IMR-90 (cell line): ENCODE measurements at regions not wholly inside any gene's neighbourhood (a gene's known extent, or its start where the extent isn't known, plus 50 kb on each side); places are given as distances from the start of the nearest gene placed in this dataset.

ENCODE experiments used
- CHD1 ChIP-seq: IDR thresholded peaks from 2 replicates; pipeline ENCODE4 v1.6.1; 2012; ENCODE audit warnings: low read depth, low read length, improper control_type of control experiment
- MAFK ChIP-seq: IDR thresholded peaks from 2 replicates; pipeline ENCODE4 v1.6.1; 2012; ENCODE audit warnings: low read depth, low read length, improper control_type of control experiment
- MXI1 ChIP-seq: IDR thresholded peaks from 2 replicates; pipeline ENCODE4 v1.6.1; 2012; ENCODE audit warnings: low read depth, mild to moderate bottlenecking, low read length, moderate library complexity, borderline replicate concordance
- POLR2A ChIP-seq: IDR thresholded peaks from 2 replicates; pipeline ENCODE4 v1.6.1; 2012; ENCODE audit warnings: mild to moderate bottlenecking, low read depth, low read length
- RAD21 ChIP-seq: IDR thresholded peaks from 2 replicates; pipeline ENCODE4 v1.6.1; 2012; ENCODE audit warnings: low read length, improper control_type of control experiment
- TF ChIP-seq, protein P1 (sequence below): conservative IDR thresholded peaks from 2 replicates; pipeline ENCODE4 v1.5.1; 2012; ENCODE audit warnings: mild to moderate bottlenecking, low read depth, low read length, improper control_type of control experiment
- TF ChIP-seq, protein P2 (sequence below): fragments of 150-350 bp; IDR thresholded peaks from 2 replicates; pipeline ENCODE4 v1.6.1; 2017; ENCODE audit warnings: mild to moderate bottlenecking, antibody characterized with exemption, low read length, low read depth
- TF ChIP-seq, protein P3 (sequence below): fragments of 150-350 bp; IDR thresholded peaks from 2 replicates; pipeline ENCODE4 v1.6.1; 2016; ENCODE audit warnings: low read depth, mild to moderate bottlenecking, low read length, moderate library complexity, borderline replicate concordance

DNA sequence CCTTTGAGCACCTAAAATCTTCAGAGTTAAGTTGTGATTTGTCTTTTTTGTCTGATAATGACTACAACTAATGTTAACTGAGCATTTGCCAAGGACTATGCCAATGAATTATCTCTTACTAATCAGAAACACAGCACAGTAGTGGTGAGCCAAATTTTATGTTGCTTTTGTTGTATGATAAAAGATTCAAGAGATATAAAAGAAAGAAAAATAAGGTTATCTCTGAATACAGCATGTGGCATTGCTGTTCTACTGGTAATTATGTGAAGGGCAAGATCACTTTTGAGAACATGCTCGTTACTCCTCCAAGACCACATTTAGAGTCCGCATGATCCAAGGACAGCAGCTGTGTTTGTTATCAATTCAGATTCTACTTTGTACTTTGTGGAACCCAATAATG, 133.4 kb upstream of the MYLIP start:
- TF ChIP-seq RAD21 (no peak), POLR2A (no peak), CHD1 (no peak), MXI1 (no peak), MAFK (no peak)
- TF ChIP-seq, protein P1, sequence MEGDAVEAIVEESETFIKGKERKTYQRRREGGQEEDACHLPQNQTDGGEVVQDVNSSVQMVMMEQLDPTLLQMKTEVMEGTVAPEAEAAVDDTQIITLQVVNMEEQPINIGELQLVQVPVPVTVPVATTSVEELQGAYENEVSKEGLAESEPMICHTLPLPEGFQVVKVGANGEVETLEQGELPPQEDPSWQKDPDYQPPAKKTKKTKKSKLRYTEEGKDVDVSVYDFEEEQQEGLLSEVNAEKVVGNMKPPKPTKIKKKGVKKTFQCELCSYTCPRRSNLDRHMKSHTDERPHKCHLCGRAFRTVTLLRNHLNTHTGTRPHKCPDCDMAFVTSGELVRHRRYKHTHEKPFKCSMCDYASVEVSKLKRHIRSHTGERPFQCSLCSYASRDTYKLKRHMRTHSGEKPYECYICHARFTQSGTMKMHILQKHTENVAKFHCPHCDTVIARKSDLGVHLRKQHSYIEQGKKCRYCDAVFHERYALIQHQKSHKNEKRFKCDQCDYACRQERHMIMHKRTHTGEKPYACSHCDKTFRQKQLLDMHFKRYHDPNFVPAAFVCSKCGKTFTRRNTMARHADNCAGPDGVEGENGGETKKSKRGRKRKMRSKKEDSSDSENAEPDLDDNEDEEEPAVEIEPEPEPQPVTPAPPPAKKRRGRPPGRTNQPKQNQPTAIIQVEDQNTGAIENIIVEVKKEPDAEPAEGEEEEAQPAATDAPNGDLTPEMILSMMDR = no peak
- TF ChIP-seq, protein P2, sequence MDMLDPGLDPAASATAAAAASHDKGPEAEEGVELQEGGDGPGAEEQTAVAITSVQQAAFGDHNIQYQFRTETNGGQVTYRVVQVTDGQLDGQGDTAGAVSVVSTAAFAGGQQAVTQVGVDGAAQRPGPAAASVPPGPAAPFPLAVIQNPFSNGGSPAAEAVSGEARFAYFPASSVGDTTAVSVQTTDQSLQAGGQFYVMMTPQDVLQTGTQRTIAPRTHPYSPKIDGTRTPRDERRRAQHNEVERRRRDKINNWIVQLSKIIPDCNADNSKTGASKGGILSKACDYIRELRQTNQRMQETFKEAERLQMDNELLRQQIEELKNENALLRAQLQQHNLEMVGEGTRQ = no peak
- TF ChIP-seq, protein P3, sequence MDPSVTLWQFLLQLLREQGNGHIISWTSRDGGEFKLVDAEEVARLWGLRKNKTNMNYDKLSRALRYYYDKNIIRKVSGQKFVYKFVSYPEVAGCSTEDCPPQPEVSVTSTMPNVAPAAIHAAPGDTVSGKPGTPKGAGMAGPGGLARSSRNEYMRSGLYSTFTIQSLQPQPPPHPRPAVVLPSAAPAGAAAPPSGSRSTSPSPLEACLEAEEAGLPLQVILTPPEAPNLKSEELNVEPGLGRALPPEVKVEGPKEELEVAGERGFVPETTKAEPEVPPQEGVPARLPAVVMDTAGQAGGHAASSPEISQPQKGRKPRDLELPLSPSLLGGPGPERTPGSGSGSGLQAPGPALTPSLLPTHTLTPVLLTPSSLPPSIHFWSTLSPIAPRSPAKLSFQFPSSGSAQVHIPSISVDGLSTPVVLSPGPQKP = no peak
